ENCODE measurements at regions not wholly inside any gene's neighbourhood (a gene's known extent, or its start where the extent isn't known, plus 50 kb on each side); places are given as distances from the start of the nearest gene placed in this dataset.
A peak's percentile ranks its signal among the peaks of the same experiment; 100 is the strongest.

DNA sequence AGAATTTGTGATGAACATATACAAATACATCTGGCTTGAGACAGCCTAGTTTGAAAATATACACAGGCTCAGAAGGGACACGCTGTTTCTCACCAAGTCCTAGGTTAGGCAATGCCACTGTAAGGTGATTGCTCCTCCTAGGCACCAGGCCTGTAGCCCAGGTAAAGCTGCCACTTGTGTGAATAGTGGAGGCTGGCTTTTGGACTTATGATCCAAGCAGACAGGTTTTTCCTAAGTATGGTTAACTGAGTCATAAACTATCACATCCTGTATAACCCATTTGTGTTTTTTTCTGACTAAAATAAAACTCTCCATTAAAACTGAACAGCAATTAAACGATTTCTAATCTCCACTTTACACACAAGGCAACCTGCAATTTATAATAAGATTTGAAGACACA, 81.0 kb downstream of the SEMA4F start:
- no peak for DNase-seq (ENCODE audit: extremely low read depth, low read depth)

DNA sequence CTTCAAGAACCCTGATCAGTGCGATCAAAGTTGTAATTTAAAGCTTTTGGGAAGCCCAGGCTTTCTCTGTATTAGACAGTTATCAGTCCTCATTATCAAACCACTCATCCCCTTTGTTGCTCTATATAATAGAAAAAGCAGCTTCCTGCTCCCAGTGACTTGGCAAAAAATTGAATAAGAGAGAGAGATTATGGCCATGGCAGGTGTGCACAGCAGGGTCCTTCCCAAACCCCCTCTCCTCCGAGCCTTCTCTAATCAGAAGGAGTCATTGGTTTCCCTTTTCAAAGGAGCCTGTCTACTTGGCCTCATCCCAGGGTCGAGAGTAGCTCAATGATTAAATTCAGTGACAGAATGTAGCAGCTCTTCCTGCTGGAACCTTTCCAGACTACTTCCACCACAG, 81.5 kb downstream of the SEMA4F start:
- no peak for DNase-seq (ENCODE audit: extremely low read depth, low read depth)

DNA sequence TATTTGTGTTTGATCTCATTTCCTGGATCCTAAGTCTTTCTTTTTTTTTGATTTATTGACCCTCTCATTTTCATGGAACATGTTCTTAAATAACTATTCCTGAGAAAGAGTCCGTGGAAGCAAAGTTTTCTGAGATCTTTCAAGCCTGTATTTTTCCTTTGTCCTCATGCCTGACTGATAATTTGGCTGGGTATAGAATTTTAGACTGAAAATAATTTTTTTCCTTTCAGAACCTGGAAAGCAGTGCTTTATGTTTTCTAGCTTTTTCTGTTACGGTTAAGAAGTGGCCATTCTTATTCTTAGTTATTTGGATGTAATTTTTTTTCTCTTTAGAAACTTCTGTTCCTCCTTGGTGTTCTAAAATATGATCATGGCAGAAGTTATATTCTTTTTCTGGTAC, 82.5 kb downstream of the SEMA4F start:
- no peak for DNase-seq (ENCODE audit: extremely low read depth, low read depth)

DNA sequence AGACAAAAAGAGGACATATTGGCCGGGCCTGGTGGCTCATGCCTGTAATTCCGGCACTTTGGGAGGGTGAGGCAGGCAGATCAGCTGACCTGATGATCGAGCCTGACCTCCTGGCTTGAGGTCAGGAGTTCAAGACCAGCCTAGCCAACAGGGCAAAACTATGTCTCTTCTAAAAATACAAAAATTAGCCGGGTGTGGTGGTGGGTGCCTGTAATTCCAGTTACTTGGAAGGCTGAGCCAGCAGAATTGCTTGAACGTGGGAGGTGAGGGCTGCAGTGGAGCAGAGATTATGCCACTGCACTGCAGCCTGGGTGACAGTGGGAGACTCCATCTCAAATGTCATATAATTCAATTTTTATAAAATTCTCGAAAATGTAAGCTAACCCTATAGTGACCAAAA, 84.5 kb downstream of the SEMA4F start:
- DNase-seq (ENCODE audit: extremely low read depth, low read depth): no peak

DNA sequence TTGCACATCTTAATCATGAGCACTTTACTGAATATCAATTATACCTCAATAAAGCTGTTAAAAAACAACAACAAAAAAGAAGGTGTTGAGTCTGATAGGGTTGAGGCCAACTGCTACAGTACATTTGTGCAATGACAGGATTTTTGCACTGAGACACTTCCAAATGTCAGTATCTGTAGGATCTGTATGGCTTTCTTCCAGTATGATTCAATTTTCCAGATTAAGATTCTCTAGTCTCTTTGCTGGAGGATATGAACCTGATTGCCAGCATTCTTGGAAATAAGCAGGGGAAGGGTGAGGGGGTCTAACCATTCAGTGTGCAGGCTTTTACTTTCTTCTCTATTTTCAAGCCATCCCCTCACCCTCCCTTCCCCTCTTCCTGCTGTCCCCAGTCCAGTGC, 85.1 kb downstream of the SEMA4F start:
- no peak for DNase-seq (ENCODE audit: extremely low read depth, low read depth)

DNA sequence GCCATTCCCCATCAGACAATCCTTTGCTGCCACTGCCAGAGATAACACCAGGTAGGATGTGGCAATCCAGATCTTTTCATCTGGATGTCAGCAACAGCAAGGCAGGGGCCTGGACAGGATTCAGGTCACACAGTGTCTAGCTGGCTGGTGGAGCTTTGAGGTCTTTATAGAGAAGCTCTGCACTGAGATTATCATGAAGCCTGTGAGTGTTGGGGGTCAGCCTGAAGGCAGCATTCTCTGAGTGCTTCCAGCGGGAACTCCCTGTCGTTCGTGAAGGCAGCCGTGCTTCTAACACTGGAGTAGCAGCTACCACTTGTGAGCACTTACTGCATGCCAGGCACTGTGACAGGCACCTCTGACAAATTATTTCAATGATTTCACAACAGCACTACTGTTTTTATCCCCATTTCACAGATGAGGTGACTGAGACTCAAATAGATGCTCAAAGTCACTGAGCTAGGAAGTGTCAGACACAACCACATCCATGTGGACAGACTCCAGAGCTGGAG, 85.7 kb downstream of the SEMA4F start:
- DNase-seq (ENCODE audit: extremely low read depth, low read depth): no peak

DNA sequence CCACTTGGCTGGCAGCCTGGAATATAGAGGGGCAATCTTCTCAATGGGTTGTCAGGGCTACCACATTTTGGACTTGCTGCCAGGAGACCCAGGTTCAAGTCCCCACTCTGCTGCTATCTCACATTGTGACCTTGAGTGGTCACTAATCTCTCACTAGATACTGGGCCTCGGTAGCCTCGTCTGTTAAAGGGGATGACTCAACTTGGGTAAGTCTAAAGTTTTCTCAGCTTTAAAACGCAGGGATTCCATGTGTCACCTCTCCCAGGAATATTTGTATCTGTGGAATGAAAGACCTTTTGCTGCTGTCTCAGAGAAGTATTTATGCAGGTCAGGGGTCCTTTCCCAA, 86.3 kb downstream of the SEMA4F start:
- DNase-seq (ENCODE audit: extremely low read depth, low read depth): no peak

DNA sequence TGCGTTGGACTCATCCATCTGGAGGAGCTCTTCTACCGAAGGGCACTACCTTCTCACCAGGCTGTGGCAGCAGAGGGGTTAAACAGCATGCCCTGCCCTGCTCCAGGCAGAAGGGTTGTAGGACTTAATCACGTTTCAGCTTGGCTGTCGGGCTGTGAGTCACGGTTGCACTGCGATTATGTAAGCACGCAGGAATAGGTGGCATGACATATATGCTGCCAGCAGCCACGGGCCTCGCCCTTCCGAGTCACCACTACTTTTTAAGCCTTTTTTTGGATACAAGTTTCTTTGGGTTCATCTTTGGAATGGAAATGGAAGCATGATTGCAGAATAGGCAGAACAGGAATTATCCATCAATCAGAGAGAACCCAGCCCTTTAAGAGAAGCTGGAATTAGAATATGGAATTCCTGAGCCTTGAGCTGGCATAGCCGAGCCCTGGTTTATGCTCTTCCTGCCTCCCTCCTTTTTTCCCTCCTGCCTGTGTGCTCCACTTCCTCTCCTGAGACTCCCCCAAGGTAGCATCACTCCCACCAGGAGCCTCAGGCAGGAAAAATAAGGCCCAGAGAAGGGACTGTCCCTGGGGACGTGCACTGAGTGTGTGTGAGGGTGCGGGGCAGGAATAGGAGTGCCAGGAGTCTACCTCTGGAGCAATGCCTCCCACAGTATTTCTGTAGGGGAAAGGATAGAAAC, 86.8 kb downstream of the SEMA4F start:
- DNase-seq (ENCODE audit: extremely low read depth, low read depth): peak; percentile 93

DNA sequence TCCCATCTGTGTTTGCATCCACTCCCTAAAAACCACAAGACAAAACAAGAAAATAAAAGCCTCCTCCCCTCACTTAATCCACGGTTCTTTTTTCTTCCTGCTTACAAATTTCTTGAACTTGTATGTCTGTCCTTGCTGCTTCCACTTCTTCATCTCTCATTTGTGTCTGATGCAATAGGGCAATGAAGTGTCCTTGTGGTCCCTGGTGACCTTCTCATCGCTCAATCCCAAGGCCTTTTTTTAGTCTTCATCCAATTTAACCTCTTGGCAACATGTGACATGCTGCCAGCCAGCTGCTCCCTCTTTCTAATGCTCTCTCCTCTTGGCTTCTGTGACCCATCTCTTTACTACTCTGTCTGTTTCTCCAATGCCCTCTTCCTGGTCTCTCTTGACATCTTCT, 87.6 kb downstream of the SEMA4F start:
- DNase-seq (ENCODE audit: extremely low read depth, low read depth): no peak

DNA sequence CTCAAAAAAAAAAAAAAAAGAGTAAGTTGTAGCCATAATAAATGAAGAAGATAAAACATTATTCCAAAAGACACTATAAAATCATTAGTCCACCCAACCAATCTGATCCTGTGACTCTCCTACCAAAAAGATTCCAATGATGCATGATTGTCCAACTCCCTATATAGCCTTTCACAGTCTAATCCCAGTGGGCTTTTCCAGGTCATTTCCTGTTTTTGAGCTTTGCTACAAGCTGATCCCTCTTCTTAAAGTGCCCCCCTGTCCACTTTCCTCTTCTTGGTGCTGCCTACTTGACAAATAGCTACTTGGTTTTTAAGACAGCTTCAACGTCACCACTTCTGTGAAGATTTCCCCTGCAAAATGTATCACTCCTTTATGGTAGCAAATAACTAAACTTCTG, 88.4 kb downstream of the SEMA4F start:
- no peak for DNase-seq (ENCODE audit: extremely low read depth, low read depth)

DNA sequence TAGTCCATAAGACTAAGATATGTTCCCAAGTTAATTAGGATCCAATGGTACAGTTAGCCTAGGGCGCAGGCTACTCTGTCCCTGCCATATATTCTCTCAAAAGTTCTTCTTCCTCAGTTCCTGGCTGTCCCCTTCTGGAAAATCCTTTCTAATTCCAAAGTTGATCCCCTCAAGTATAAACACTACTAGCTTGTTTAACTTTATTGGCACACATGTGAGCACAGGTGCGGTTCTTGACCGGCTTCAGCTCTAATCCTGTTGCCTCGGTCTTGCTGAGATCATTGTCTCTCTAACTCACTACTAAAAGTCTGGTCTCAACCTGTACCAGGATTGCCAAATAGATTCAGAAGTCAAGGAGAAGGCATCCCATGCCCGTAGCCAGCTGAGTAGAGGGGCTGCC, 89.0 kb downstream of the SEMA4F start:
- no peak for DNase-seq (ENCODE audit: extremely low read depth, low read depth)

DNA sequence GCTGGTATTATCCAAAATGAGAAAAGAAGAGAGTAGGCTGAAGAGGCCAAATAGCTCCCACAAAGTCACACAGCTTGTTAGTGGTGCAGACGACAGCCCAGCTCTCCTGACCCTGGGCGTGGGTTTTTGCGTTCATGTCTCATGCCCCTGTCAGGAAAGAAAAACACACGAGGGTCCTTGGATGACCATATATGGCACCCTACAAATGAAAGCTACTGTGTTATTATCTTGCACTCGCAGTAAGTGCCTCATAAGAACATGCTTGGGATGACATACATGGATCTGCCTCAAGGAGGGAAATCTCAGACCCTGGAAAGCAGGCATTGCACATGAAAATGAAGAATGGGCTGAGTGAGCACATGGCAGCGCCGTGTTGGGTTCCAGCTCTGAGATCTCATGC, 89.7 kb downstream of the SEMA4F start:
- DNase-seq (ENCODE audit: extremely low read depth, low read depth): no peak

DNA sequence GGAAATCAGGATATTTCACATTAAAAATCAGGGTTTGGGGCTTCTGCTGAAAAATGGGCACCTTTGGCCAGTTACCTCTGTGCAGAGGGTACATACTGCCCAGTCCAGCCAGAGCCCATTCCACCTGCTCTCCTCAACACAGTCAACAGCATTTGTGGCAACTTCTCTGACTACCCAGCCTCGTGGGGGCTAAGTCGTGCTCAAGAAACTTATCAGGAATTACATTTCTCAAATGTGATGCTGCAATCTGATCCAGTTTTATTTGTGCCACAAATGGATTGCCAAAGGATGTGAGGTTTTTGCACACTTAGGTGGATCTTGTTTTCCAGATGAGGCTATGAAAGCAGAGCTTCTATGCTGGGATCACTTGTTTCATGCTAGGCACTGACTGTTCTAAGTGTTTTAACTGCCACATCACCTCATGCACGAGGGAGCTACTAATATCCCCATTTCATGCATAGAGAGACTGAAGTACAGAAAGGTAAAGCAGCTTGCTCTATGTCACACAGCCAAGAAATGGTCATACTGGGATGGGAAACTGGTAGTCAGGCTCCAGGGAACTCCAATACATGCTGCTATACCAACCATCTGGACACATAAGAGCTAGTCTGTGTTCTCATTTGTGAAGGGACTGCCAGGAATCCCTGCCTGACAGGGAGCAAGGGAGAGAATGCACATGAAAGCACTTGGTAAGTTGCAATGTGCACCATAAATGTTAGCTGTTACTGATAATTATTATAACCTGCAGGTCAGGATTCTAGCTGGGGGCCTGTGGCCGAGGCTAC, 89.0 kb upstream of the HK2 start:
- DNase-seq (ENCODE audit: extremely low read depth, low read depth): no peak

DNA sequence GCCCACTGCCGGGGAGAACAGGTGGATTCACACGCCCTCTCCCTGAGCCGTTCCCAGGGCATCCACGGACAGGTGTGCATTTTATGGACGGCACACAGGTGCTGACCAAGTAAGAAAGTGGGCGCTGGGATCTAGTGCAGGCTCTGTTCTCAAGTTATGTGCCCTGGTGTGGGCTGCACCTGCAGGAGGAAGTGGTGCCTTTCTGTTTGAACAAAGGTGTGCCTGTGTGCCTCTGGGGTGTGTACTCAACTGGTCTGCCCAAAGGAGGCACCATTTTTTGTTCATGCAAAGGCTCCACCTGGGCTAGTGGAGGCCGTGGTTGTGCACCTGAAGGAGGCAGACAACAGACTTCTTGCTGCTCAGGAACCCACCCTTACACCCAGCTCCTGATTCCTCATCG, 88.2 kb upstream of the HK2 start:
- no peak for DNase-seq (ENCODE audit: extremely low read depth, low read depth)

DNA sequence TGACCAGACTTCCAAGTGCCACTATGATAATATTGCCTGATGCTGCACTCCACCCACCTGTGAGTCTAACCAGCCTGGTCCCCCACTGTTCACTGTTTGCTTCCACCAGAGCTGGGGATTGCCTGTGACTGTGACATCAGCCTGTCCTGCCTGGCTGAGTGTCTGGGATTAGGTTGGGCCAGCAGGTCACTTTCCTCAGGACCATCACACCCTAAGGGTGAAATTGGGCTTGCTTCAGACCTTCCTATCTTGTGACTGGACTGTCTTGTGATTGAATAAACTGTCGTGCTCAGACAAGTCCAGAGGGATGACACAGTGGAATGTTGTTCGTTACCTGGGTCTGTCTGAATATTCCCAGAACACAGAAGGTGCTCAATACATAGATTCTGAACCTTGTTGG, 87.4 kb upstream of the HK2 start:
- DNase-seq (ENCODE audit: extremely low read depth, low read depth): no peak

DNA sequence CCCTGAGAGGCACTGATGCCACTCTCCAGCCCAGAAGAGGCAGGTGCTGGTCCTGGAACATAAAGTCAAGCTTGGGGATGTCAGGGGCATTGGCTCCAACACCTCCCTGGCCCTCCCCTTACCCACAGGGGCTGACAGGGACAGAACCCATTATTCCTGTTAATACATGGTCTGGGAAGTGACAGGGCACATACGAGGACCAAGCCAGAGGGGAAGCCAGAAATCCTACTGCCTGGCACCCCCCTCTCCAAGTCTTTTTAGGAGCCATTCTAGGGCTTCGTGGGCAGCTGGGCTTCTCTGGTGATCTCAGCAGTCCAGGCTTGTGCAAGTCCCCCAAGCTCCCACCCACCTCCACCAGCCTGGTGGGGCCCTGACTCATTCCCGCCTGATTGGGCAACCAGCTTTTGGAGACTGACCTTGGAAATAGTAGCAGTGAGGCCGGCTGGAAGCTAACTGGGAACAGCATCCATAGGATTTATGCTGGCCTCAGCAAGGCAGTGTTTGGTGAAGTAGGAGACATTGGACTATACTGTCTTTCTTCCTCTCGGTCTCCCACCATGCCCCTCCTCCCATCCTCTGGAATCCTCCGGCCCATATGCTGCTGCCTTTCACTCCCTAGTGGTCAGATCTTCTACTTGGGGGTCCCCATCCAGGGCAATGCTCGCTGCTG, 86.4 kb upstream of the HK2 start:
- no peak for DNase-seq (ENCODE audit: extremely low read depth, low read depth)

DNA sequence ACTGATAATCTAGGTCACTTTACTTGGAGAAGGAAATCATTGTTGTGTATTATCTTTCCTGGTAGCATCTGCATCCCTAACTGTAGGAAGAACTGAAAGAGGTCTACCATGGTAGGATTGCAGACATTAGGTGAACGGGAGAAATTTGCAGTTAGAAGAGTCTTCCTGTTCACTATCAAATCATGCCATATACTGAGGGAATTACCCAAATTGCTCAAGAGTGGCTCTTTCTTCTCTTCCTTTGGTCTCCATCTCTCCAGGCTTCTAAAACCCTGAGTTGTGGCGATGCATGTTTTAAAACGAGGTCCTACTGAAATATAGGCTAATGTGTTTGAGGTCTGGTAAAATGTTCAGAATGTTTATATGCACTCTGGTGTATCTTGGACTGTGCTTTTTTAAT, 85.3 kb upstream of the HK2 start:
- no peak for DNase-seq (ENCODE audit: extremely low read depth, low read depth)

DNA sequence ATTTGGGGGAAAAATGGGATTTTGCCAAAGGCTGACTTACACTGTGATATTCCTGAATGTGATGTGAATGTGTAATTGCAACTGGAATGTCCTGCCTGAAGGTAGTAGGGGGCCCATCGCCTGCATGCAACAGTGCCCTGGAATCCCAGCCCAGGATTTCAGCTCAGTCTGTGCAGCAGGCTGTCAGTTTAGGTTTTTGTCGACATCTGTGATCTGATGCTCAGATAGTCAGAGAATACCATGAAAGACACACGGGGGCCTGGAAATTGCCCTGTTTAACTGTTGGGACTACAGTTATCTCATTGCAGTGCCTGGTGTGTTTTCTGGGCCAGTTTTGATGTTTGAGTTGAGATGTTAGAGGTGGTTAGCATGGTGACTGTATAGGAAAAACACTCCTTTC, 84.5 kb upstream of the HK2 start:
- no peak for DNase-seq (ENCODE audit: extremely low read depth, low read depth)

DNA sequence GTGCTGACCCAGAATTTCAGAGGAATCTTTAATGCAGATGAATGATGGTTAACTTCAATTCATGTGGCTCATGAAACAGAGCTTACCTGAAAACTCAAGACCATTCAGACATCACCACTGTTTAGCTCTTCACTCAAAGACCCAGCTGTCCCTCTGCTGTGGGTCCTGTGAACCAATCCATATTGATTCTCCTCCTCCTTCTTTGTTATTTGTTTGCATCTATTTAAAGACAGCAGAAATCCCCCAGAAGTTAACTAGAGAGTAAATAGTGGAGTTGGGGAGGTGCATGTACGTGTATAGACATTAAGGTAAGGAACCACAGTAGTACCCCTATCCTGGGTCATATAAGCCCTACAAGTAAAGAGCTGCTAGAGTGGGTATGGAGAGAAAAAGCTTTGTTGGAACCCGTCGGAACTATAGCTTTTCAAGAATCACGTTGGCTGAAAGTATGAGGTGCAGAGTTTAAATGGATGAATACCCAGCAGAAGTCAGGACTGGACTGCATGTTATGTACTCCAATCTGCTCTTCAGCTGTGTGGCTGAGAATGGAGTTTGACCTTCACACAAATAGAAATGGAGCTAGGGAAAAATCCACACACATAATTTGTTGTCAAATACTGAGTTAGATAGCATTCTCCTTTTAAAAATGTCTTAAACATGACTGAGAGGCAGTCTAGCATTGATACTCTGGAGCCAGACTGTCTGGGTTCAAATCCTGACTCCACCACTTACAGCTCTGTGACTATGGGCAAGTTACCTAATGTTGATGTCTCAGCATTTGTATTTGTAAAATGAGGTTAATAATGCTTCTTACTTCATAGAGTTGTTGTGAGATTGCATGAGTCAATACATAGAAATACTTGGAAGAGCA, 81.7 kb upstream of the HK2 start:
- no peak for DNase-seq (ENCODE audit: extremely low read depth, low read depth)

DNA sequence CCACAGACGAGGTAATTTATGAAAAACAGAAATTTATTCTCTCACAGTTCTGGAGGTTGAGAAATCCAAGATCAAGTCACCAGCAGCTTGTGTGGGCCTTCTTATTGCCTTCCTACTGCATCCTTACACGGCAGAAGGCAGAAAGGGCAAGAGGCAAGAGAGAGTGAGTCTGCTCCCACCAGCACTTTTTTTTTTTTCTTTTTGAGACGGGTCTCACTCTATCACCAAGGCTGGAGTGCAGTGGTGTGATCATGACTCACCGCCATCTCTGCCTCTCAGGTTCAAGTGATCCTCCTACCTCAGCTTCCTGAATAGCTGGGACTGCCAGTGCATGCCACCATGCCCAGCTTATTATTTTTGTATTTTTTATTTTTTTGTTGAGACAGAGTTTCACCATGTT, 78.5 kb upstream of the HK2 start:
- no peak for DNase-seq (ENCODE audit: extremely low read depth, low read depth)

DNA sequence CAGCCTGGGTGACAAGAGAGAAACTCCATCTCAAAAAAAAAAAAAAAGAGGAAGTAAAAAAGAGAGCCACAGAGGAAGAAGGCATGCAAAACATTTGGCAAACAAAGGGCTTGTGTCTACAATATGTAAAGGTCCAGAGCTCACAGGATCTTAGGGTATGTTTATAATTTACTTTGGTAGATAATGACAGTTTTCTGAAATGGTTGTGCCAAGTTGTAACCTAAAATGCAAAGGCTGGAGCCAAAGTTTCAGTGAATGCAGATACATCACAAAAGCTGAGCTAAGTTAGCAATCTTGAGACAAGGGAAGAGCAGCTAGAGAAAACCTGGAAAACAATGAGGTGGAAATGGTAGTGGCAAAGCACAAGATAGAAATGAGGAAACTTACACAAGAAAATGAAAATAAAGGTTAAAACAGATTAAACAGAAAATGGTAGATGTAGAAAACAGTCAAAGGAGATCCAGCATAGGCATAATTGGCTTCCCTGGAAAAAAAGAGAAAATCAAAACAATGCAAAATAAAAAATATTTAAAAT, 77.5 kb upstream of the HK2 start:
- no peak for DNase-seq (ENCODE audit: extremely low read depth, low read depth)

All from NCI-H460 (cell line).